ENCODE measurements at regions not wholly inside any gene's neighbourhood (a gene's known extent, or its start where the extent isn't known, plus 50 kb on each side); places are given as distances from the start of the nearest gene placed in this dataset.

GRCh38 chr9:118957585-118957984 lies 411.6 kb downstream of the BRINP1 start:
- no peak for DNase-seq

- peak; percentile 75 for DNase-seq
Measured at GRCh38 chr9:118959366-118959765, 409.9 kb downstream of the BRINP1 start.

GRCh38 chr9:118961857-118962256 lies 407.4 kb downstream of the BRINP1 start:
- peak; percentile 2 for DNase-seq

GRCh38 chr9:118962426-118962825 lies 406.8 kb downstream of the BRINP1 start:
- no peak for DNase-seq

DNA sequence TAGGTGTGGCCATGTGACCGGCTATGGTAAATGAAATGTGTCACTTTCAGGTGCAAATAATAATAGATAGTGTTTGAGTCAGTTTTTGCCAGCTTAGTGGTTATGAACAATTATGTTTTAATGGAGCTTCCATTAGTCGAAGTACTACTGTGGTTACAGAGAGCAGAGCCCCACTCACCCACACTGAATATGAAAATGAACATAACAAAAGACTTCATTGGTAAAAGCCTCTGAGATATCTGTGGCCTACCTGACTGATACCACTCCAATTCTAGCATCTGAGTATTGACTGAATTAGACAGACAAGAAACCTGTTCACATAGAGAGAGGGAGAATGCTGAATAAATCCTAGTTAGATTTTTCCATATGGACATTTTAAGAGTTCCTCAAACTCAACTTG lies 405.6 kb downstream of the BRINP1 start:
- DNase-seq, result no peak

- DNase-seq, result no peak
Measured at GRCh38 chr9:118967901-118968300, 401.3 kb downstream of the BRINP1 start.

DNA sequence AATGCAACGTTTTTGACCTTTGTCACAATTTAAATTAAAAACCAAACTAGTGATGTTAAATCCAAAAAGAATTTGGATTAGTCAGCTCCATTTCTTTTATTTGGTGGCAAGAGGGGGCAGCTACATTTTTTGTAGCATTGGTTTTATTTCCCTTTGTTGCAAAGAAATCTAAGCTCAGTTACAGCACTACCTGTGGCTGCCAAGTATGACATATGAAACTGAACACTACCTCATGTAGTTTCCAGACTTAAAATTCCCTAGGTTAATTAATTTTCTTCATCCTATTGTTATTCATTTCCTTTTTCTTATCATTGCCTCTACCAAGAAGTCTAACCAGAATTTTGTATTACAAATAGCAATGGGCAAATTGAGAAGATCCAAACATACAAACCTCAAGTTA lies 393.5 kb downstream of the BRINP1 start:
- DNase-seq, result no peak

DNA sequence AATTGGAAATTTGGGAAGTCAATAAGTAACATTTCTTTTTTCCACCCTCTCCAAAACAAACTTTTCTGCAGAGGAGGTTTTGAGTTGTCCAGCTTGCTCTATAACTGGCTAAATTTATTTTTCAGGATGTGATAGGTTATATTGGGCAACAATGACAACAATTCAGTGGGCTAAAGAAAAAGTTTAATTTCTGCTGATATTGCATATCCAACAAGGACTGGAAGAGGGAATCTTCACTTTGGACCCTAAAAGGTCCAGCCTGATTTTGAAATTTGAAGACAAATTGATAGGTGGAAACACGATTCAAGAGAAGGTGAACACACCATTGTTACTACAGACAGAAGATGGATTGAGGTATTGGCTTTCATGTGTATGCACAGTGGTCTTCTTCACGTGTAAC lies 393.1 kb downstream of the BRINP1 start:
- no peak for DNase-seq

GRCh38 chr9:118984607-118985006 lies 384.6 kb downstream of the BRINP1 start:
- no peak for DNase-seq

- peak; percentile 68 for DNase-seq
Measured at GRCh38 chr9:118985851-118986250, 383.4 kb downstream of the BRINP1 start.

GRCh38 chr9:118987167-118987566 lies 382.1 kb downstream of the BRINP1 start:
- no peak for DNase-seq

DNA sequence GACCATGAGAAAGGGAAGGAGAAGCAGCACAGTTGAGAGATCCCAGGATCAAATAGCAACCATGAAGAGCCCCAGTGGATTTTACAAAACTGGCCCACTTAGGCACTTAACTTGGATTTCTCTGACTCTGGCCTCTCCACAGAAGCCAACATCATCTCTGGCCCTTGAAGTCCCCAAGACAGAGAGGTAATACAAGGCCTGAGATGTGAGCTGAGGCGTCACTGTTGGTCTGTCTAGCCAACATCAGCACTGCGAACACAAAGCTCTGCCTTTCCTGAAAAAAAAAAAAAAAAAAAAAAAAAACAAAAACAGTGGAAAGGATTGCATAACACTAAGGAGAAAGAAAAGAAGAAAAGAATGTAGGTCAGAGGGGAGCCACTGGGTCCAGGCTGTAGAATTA lies 378.3 kb downstream of the BRINP1 start:
- no peak for DNase-seq

GRCh38 chr9:118991366-118992285 lies 377.6 kb downstream of the BRINP1 start:
- DNase-seq, result no peak

- DNase-seq, result no peak
Measured at GRCh38 chr9:118992813-118993794, 376.1 kb downstream of the BRINP1 start.

GRCh38 chr9:118993965-118994364 lies 375.3 kb downstream of the BRINP1 start:
- no peak for DNase-seq

DNA sequence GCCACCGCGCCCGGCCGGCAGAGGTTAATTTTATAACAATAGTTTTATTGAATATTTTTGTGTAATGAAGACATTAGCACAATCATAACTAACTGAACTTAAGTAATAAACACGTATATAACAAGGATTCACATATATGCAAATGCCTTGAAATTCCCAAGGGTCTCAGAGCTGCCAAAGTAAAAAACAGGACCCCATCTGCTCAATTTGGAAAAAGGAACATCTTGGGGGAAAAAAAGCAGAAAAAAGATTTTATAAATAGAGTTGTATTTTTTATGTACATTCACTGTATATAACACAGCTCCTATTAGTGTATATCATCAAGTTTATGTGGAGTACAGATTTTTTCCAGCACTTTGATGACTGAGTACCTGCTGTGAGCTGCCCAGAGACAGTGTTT lies 366.7 kb downstream of the BRINP1 start:
- no peak for DNase-seq

- DNase-seq, result peak; percentile 27
Measured at GRCh38 chr9:119003201-119003611, 366.0 kb downstream of the BRINP1 start.

- no peak for DNase-seq
Measured at GRCh38 chr9:119003882-119004617, 365.2 kb downstream of the BRINP1 start.

GRCh38 chr9:119004618-119004990 lies 364.6 kb downstream of the BRINP1 start:
- DNase-seq, result peak; percentile 29

- DNase-seq, result no peak
Measured at GRCh38 chr9:119005162-119005561, 364.1 kb downstream of the BRINP1 start.

DNA sequence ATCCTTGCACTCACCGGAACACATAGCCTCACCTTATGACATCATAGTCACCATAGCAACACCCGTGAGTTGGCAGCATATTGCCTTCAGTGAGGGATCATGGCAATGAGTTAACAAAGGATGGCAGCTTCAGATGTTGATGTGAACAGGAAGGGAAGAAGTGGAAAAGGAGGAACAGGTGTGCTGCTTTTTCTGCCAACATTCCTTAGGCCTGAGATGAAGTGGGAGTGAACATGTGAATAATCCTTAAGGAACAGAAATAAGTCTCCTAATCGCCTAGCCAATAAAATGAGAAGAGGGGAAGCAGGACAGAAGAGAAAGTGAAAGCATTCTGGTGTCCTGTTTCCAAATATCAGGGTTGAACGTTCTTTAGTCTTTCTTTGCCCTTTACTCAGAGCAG lies 360.0 kb downstream of the BRINP1 start:
- peak; percentile 29 for DNase-seq

DNA sequence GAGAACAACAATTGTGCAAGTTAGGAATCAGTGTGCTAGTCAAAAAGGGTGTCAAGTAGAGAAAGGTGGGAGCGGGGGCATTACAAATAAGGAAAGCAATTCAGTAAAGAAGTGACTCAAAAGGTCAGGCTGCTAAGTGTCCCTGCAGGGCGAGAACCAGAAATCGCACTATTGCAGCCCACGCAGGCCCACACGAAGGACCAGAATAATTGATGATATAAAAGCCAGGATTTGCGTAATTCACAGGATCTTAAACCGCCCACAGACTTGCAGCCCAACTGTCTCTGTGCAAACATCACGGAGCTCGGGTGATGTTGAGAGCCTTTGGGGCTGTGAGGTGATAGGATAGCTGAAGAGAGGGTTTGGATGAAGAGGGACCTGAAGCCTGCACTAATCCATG lies 349.0 kb downstream of the BRINP1 start:
- no peak for DNase-seq

Measured in tongue (tissue), 1 donor.